ENCODE measurements at regions not wholly inside any gene's neighbourhood (a gene's known extent, or its start where the extent isn't known, plus 50 kb on each side); places are given as distances from the start of the nearest gene placed in this dataset.

- Mint-ChIP-seq H3K27ac (no peak overlapping the region), H3K4me3 (no peak overlapping the region), H3K27me3 (no peaks in the 10 kb centered on the region), H3K36me3 (ENCODE audit: low read depth) (no peaks in the 10 kb centered on the region), H3K9me3 (peaks cover 4% of the 10 kb centered on the region), H3K4me1 (no peaks in the 10 kb centered on the region)
- intact Hi-C loops (cut with micrococcal nuclease) = no loop called here
- no peak for DNase-seq
Observed at GRCh38 chr10:57884965-57885617, 382.6 kb downstream of the IPMK start.

DNA sequence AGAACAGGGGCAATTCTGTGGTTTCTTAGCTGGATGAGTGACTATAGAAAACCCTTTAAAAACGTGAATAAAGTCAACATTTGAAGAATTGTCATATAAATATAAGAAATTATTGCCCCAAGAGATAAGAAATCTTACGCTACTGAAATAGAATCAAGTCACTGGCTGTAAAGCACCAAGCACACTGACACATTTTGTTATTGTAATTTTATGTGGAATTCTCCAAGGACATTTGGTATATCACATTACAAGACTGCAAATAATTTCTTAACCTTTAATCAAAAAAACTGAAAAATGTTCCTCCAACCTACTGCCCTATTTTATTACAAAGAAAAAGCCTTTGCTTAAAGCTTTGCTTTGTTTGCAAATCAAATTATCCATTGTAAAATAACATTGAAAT is 383.3 kb downstream of the IPMK start:
- Mint-ChIP-seq H3K27ac (no peak overlapping the region), H3K9me3 (peaks cover 4% of the 10 kb centered on the region), H3K4me1 (no peaks in the 10 kb centered on the region), H3K27me3 (no peaks in the 10 kb centered on the region), H3K4me3 (no peak overlapping the region), H3K36me3 (ENCODE audit: low read depth) (no peaks in the 10 kb centered on the region)
- intact Hi-C loops (cut with micrococcal nuclease) = no loop called here
- DNase-seq = no peak

DNA sequence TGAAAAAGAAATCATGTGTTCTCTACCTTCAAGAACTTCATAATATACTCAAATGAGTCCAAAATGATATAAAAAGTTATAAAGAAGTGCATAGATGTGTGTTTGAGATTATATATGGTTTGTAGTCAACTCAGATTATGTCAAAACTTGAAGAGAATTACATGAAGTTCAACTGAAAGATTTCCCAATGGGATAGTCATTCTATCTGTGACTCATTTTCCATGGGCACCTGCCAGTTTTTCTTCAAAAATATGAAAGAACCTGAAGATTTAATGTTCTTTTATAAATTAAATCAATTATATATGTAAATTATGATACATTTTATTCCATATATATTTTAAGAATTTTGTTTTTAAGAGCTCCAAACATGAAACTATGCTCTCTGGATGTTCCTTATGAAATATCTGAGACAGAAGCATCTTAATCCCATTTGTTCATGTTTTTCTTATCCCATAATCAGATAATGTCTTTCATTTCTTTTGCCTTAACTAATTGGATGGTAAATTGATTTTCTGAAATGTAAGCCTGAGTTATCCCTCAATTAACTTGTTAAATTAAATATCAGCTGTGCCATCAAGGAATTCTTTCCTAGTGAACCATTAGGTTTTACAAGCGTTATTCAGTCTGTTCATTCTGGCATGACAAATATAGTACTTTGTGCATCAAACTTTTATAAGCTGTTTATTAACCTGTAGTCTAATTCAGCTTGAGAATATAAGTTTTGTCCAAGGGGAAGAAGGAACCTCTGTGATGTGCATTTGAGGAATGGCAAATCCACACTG is 387.1 kb downstream of the IPMK start:
- Mint-ChIP-seq H3K4me1 (no peaks in the 10 kb centered on the region), H3K36me3 (ENCODE audit: low read depth) (no peaks in the 10 kb centered on the region), H3K4me3 (no peak overlapping the region), H3K27ac (no peak overlapping the region), H3K27me3 (no peaks in the 10 kb centered on the region), H3K9me3 (no peaks in the 10 kb centered on the region)
- intact Hi-C loops (cut with micrococcal nuclease) = no loop called here
- DNase-seq = no peak

GRCh38 chr10:57874810-57875209 is 392.9 kb downstream of the IPMK start:
- Mint-ChIP-seq H3K9me3 (no peaks in the 10 kb centered on the region), H3K27ac (no peak overlapping the region), H3K27me3 (no peaks in the 10 kb centered on the region), H3K4me3 (no peak overlapping the region), H3K4me1 (no peaks in the 10 kb centered on the region), H3K36me3 (ENCODE audit: low read depth) (no peaks in the 10 kb centered on the region)
- intact Hi-C loops (cut with micrococcal nuclease) = no loop called here
- DNase-seq = no peak

- intact Hi-C loops (cut with micrococcal nuclease) = no loop called here
- DNase-seq = no peak
- Mint-ChIP-seq H3K4me1 (no peaks in the 10 kb centered on the region), H3K27ac (no peak overlapping the region), H3K27me3 (no peaks in the 10 kb centered on the region), H3K4me3 (no peak overlapping the region), H3K36me3 (ENCODE audit: low read depth) (no peaks in the 10 kb centered on the region), H3K9me3 (no peaks in the 10 kb centered on the region)
Observed at GRCh38 chr10:57867241-57867640, 400.5 kb downstream of the IPMK start.

- DNase-seq = no peak
- intact Hi-C loops (cut with micrococcal nuclease) = no loop called here
- H3K9me3 Mint-ChIP-seq = no peaks in the 10 kb centered on the region
- H3K4me3 Mint-ChIP-seq = no peak overlapping the region
- no peak overlapping the region for H3K27ac Mint-ChIP-seq
- H3K36me3 Mint-ChIP-seq (ENCODE audit: low read depth) = no peaks in the 10 kb centered on the region
- H3K4me1 Mint-ChIP-seq = no peaks in the 10 kb centered on the region
- no peaks in the 10 kb centered on the region for H3K27me3 Mint-ChIP-seq
Observed at GRCh38 chr10:57864765-57865680, 402.7 kb downstream of the IPMK start.

DNA sequence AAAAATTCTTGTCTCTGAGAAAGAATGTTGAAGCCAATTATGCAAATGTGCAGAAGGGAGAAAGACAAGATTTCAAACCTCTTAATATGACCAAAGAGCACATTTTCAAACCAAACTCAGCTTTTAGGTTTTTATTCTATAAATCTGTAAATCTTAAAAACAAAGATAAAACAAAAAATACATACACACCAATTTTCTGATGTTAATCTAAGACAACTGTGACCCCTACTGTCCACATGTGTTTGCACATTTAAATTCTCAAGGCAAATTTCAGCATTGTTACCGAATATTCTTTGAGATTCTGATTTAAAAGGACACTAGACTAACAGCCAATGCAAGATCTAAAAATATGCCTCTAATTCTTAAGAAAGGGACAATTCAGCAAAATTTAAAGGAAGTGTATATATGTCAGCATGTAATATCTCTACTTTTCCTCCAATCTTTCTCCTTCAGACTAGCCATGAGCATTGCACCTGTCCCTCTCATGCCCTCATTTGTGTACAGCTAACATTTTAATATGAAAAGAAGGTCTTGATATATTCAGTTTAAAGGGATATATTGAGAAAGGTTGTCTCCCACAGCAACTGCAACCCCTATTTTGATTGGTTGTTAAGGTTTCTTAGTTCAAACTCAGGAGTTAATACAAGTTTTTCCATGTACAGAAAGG is 417.9 kb downstream of the IPMK start:
- no peak overlapping the region for H3K4me3 Mint-ChIP-seq

DNA sequence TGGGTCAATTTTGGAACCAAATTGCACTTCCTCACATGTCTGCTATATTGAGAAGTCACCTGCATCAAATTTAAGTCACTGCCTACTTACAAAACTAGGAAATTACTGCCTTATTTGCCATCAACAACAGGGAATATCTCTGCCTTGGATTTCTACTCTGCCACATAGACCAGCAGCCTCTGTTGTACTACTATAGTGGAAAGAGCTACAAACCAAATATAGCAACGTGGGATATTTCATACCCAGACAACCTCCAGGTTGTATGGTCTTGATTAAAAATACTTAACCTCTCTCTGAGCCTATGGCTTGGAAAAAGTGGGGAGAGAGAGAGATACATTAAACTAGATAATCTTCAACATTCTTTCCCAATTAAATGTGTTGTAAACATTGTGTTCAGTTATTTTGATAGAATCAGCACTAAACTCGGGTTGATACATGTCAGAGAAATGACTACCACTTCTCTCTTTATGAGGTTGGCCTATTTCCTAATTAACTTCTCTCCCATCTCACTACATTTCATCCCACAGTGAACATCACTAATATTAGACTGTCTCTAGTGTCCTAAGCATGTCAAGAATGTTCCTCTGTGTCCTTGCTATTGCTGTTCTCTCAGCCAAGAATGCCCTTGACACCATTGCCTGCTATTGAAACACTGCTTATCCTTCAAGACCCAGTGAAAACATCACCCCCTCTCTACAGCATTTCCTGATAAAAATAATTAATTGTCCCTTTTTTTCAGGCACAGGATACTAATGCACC is 421.2 kb downstream of the IPMK start:
- Mint-ChIP-seq H3K4me1 (no peaks in the 10 kb centered on the region), H3K4me3 (no peak overlapping the region), H3K27ac (no peak overlapping the region), H3K36me3 (ENCODE audit: low read depth) (no peaks in the 10 kb centered on the region), H3K9me3 (no peaks in the 10 kb centered on the region), H3K27me3 (no peaks in the 10 kb centered on the region)
- no peak for DNase-seq
- intact Hi-C loops (cut with micrococcal nuclease) = no loop called here

More for the DNA sequence above, 417.9 kb downstream of the IPMK start:
- H3K36me3 Mint-ChIP-seq (ENCODE audit: low read depth) = no peaks in the 10 kb centered on the region
- H3K9me3 Mint-ChIP-seq = no peaks in the 10 kb centered on the region
- no peak overlapping the region for H3K27ac Mint-ChIP-seq
- H3K27me3 Mint-ChIP-seq = no peaks in the 10 kb centered on the region
- intact Hi-C loops (cut with micrococcal nuclease) = no loop called here
- no peaks in the 10 kb centered on the region for H3K4me1 Mint-ChIP-seq
- no peak for DNase-seq

DNA sequence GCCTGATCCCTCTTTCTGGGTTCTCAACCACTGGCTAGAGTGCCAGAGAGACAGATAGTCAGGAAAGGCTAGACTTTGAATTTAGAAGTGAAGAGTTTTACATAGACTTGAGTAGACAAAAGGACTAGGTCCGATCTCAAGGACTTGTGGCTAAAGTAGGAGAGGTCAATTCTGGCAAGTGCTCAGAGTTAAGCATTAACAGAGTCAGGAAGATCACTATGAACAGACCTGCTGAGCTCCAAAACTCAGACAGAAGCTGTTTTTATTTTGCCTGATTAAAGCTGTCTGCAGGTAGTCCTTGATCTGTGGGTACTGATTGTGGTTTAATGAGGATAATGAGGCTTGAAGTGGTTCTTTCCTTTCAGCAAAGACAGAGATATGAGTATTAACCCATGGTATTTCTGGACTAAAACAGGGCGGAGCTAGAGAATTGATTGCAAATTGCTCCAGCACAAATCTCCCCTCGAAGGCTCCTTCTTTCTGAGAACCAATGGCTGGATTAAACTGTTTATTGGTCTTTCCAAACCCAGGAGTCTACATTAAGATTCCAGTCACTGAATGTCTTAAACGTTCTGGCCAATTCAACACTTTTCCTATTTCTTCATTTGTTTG is 423.2 kb downstream of the IPMK start:
- no peaks in the 10 kb centered on the region for H3K36me3 Mint-ChIP-seq (ENCODE audit: low read depth)
- no peak overlapping the region for H3K4me3 Mint-ChIP-seq
- peaks cover 6% of the 10 kb centered on the region for H3K9me3 Mint-ChIP-seq
- H3K4me1 Mint-ChIP-seq = no peaks in the 10 kb centered on the region
- no peaks in the 10 kb centered on the region for H3K27me3 Mint-ChIP-seq
- intact Hi-C loops (cut with micrococcal nuclease) = no loop called here
- H3K27ac Mint-ChIP-seq = no peak overlapping the region
- no peak for DNase-seq

GRCh38 chr10:57830877-57831560 is 436.7 kb downstream of the IPMK start:
- H3K36me3 Mint-ChIP-seq (ENCODE audit: low read depth) = no peaks in the 10 kb centered on the region
- no peak overlapping the region for H3K4me3 Mint-ChIP-seq
- no peaks in the 10 kb centered on the region for H3K9me3 Mint-ChIP-seq
- no peak overlapping the region for H3K27ac Mint-ChIP-seq
- no peaks in the 10 kb centered on the region for H3K27me3 Mint-ChIP-seq
- no peak for DNase-seq
- intact Hi-C loops (cut with micrococcal nuclease) = no loop called here
- no peaks in the 10 kb centered on the region for H3K4me1 Mint-ChIP-seq

DNA sequence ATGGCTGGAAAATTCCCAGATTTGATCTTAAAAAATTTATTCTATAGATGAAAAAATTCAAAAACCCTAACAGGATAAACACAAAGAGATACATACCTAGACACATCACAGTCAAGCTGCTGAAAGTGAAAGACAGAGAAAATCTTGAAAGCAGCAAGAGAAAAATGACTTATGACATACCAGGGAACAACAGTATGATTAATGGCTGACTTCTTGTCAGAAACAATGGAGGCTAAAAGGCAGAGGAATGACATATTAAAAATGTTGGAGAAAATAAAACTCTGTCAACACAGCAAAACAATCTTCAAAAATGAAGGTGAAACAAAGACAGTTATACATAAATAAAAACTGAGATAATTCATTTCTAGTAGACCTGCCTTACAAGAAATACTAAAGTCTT is 442.7 kb downstream of the IPMK start:
- no peak for DNase-seq
- no peaks in the 10 kb centered on the region for H3K9me3 Mint-ChIP-seq
- no peaks in the 10 kb centered on the region for H3K4me1 Mint-ChIP-seq
- intact Hi-C loops (cut with micrococcal nuclease) = no loop called here
- H3K27me3 Mint-ChIP-seq = no peaks in the 10 kb centered on the region
- no peak overlapping the region for H3K27ac Mint-ChIP-seq
- no peak overlapping the region for H3K4me3 Mint-ChIP-seq
- no peaks in the 10 kb centered on the region for H3K36me3 Mint-ChIP-seq (ENCODE audit: low read depth)

DNA sequence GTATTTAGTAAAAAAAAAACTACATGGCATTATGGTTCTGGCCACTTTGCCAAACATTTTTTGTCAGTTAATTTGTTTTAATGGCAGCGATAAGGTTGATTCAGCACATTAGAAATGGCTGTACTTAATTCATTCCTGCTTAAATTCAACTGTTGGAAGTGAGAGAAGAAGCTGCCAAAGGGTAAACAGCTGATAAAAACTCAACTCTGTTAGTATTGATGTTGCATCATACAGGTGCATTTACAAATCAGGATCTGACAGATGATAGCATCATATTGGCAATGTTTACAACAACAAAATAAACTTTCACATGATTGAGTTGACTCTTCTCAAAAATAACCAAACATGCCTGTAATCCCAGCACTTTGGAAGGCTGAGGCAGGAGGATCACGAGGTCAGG is 444.3 kb downstream of the IPMK start:
- no peaks in the 10 kb centered on the region for H3K36me3 Mint-ChIP-seq (ENCODE audit: low read depth)
- intact Hi-C loops (cut with micrococcal nuclease) = no loop called here
- no peak overlapping the region for H3K4me3 Mint-ChIP-seq
- DNase-seq = no peak
- no peaks in the 10 kb centered on the region for H3K27me3 Mint-ChIP-seq
- no peaks in the 10 kb centered on the region for H3K4me1 Mint-ChIP-seq
- H3K9me3 Mint-ChIP-seq = no peaks in the 10 kb centered on the region
- H3K27ac Mint-ChIP-seq = no peak overlapping the region
